Neural progenitor cell (in vitro differentiated cells): ENCODE measurements at regions not wholly inside any gene's neighbourhood (a gene's known extent, or its start where the extent isn't known, plus 50 kb on each side); places are given as distances from the start of the nearest gene placed in this dataset.

Experiments
- EZH2 ChIP-seq: fragments of 200-600 bp; sonication (generic); IDR thresholded peaks from 2 replicates; pipeline ENCODE4 v1.6.1; 2017; ENCODE audit warnings: antibody characterized with exemption, mild to moderate bottlenecking, moderate library complexity
- EZH2phosphoT487 ChIP-seq: fragments of 200-600 bp; sonication (generic); IDR thresholded peaks from 2 replicates; pipeline ENCODE4 v1.6.1; 2017; ENCODE audit warnings: antibody characterized with exemption
- TF ChIP-seq, protein P1 (sequence below): fragments of 200-600 bp; sonication (generic); IDR thresholded peaks from 2 replicates; pipeline ENCODE4 v1.5.1; 2017; ENCODE audit warnings: antibody characterized with exemption, mild to moderate bottlenecking

GRCh38 chr12:59403259-59403932, 192.4 kb upstream of the SLC16A7 start:
- TF ChIP-seq, protein P1, sequence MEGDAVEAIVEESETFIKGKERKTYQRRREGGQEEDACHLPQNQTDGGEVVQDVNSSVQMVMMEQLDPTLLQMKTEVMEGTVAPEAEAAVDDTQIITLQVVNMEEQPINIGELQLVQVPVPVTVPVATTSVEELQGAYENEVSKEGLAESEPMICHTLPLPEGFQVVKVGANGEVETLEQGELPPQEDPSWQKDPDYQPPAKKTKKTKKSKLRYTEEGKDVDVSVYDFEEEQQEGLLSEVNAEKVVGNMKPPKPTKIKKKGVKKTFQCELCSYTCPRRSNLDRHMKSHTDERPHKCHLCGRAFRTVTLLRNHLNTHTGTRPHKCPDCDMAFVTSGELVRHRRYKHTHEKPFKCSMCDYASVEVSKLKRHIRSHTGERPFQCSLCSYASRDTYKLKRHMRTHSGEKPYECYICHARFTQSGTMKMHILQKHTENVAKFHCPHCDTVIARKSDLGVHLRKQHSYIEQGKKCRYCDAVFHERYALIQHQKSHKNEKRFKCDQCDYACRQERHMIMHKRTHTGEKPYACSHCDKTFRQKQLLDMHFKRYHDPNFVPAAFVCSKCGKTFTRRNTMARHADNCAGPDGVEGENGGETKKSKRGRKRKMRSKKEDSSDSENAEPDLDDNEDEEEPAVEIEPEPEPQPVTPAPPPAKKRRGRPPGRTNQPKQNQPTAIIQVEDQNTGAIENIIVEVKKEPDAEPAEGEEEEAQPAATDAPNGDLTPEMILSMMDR, result peak; percentile 85
- TF ChIP-seq EZH2 (no peak), EZH2phosphoT487 (no peak)
